ENCODE measurements at regions not wholly inside any gene's neighbourhood (a gene's known extent, or its start where the extent isn't known, plus 50 kb on each side); places are given as distances from the start of the nearest gene placed in this dataset.

- Histone ChIP-seq H3K27me3 (replicated peaks; ENCODE audit: control insufficient read depth, insufficient read depth, low read length) (no peaks in the 10 kb centered on the region), H3K36me3 (ENCODE audit: control insufficient read depth, insufficient read depth, low read length) (no peaks in the 10 kb centered on the region), H3K4me3 (replicated peaks; ENCODE audit: low read depth, low read length) (no peak overlapping the region)
- DNase-seq (ENCODE audit: extremely low read depth, insufficient read length): no peak
- TF ChIP-seq CTCF (IDR thresholded peaks at IDR 0.05; ENCODE audit: insufficient read depth, low read length, poor library complexity, severe bottlenecking): no peak
Observed at GRCh38 chr7:84336766-84337165, 142.2 kb upstream of the SEMA3A start.

- no peaks in the 10 kb centered on the region for H3K36me3 ChIP-seq (ENCODE audit: control insufficient read depth, insufficient read depth, low read length)
- TF ChIP-seq CTCF (IDR thresholded peaks at IDR 0.05; ENCODE audit: insufficient read depth, low read length, poor library complexity, severe bottlenecking): no peak
- no peaks in the 10 kb centered on the region for H3K27me3 ChIP-seq (replicated peaks; ENCODE audit: control insufficient read depth, insufficient read depth, low read length)
- H3K4me3 ChIP-seq (replicated peaks; ENCODE audit: low read depth, low read length): no peak overlapping the region
- DNase-seq (ENCODE audit: extremely low read depth, insufficient read length): no peak
Observed at GRCh38 chr7:84336303-84336702, 141.7 kb upstream of the SEMA3A start.

GRCh38 chr7:84331616-84332015 lies 137.0 kb upstream of the SEMA3A start:
- DNase-seq (ENCODE audit: extremely low read depth, insufficient read length): no peak
- no peak for TF ChIP-seq CTCF (IDR thresholded peaks at IDR 0.05; ENCODE audit: insufficient read depth, low read length, poor library complexity, severe bottlenecking)
- no peaks in the 10 kb centered on the region for H3K27me3 ChIP-seq (replicated peaks; ENCODE audit: control insufficient read depth, insufficient read depth, low read length)
- no peak overlapping the region for H3K4me3 ChIP-seq (replicated peaks; ENCODE audit: low read depth, low read length)
- no peaks in the 10 kb centered on the region for H3K36me3 ChIP-seq (ENCODE audit: control insufficient read depth, insufficient read depth, low read length)

GRCh38 chr7:84328571-84328970 lies 134.0 kb upstream of the SEMA3A start:
- DNase-seq (ENCODE audit: extremely low read depth, insufficient read length): no peak
- H3K36me3 ChIP-seq (ENCODE audit: control insufficient read depth, insufficient read depth, low read length): no peaks in the 10 kb centered on the region
- H3K27me3 ChIP-seq (replicated peaks; ENCODE audit: control insufficient read depth, insufficient read depth, low read length): no peaks in the 10 kb centered on the region
- H3K4me3 ChIP-seq (replicated peaks; ENCODE audit: low read depth, low read length): no peak overlapping the region
- TF ChIP-seq CTCF (IDR thresholded peaks at IDR 0.05; ENCODE audit: insufficient read depth, low read length, poor library complexity, severe bottlenecking): no peak

GRCh38 chr7:84324136-84324630 lies 129.6 kb upstream of the SEMA3A start:
- Histone ChIP-seq H3K27me3 (replicated peaks; ENCODE audit: control insufficient read depth, insufficient read depth, low read length) (no peaks in the 10 kb centered on the region), H3K36me3 (ENCODE audit: control insufficient read depth, insufficient read depth, low read length) (no peaks in the 10 kb centered on the region), H3K4me3 (replicated peaks; ENCODE audit: low read depth, low read length) (no peak overlapping the region)
- DNase-seq (ENCODE audit: extremely low read depth, insufficient read length): no peak
- TF ChIP-seq CTCF (IDR thresholded peaks at IDR 0.05; ENCODE audit: insufficient read depth, low read length, poor library complexity, severe bottlenecking): no peak

GRCh38 chr7:84317536-84317935 lies 122.9 kb upstream of the SEMA3A start:
- no peak for TF ChIP-seq CTCF (IDR thresholded peaks at IDR 0.05; ENCODE audit: insufficient read depth, low read length, poor library complexity, severe bottlenecking)
- Histone ChIP-seq H3K4me3 (replicated peaks; ENCODE audit: low read depth, low read length) (no peak overlapping the region), H3K27me3 (replicated peaks; ENCODE audit: control insufficient read depth, insufficient read depth, low read length) (no peaks in the 10 kb centered on the region), H3K36me3 (ENCODE audit: control insufficient read depth, insufficient read depth, low read length) (no peaks in the 10 kb centered on the region)
- DNase-seq (ENCODE audit: extremely low read depth, insufficient read length): no peak
